H9 (cell line): ENCODE measurements at regions not wholly inside any gene's neighbourhood (a gene's known extent, or its start where the extent isn't known, plus 50 kb on each side); places are given as distances from the start of the nearest gene placed in this dataset.

Experiments
- DNase-seq: peaks from one replicate; pipeline ENCODE4 v3.0.0-alpha.2; 2017
- H2AFZ ChIP-seq: one replicate; pipeline ENCODE4 v1.6.1; 2013; ENCODE audit warnings: mild to moderate bottlenecking, low read length, control low read depth, moderate library complexity
- H2AK5ac ChIP-seq: 2 replicates; pipeline ENCODE4 v1.6.1; 2013; ENCODE audit warnings: low read length, control low read depth, mixed read lengths; ENCODE audit not compliant: insufficient read length
- H2BK120ac ChIP-seq: one replicate; pipeline ENCODE4 v1.6.1; 2013; ENCODE audit warnings: low read depth, mild to moderate bottlenecking, low read length, control low read depth, inconsistent platforms; ENCODE audit not compliant: poor library complexity, severe bottlenecking
- H2BK12ac ChIP-seq: 2 replicates; pipeline ENCODE4 v1.6.1; 2013; ENCODE audit warnings: low read length, control low read depth, mixed read lengths, low read depth; ENCODE audit not compliant: insufficient read length
- H2BK15ac ChIP-seq: 2 replicates; pipeline ENCODE4 v1.6.1; 2013; ENCODE audit warnings: low read depth, low read length, control low read depth
- H2BK20ac ChIP-seq: one replicate; pipeline ENCODE4 v1.6.1; 2013; ENCODE audit warnings: low read depth, mild to moderate bottlenecking, low read length, control low read depth, inconsistent platforms; ENCODE audit not compliant: poor library complexity, severe bottlenecking
- H2BK5ac ChIP-seq: 2 replicates; pipeline ENCODE4 v1.6.1; 2013; ENCODE audit warnings: low read length, control low read depth, mixed read lengths; ENCODE audit not compliant: insufficient read length
- H3K14ac ChIP-seq: 2 replicates; pipeline ENCODE4 v1.6.1; 2013; ENCODE audit warnings: low read length, control low read depth; ENCODE audit not compliant: insufficient read depth
- H3K18ac ChIP-seq: 2 replicates; pipeline ENCODE4 v1.6.1; 2013; ENCODE audit warnings: low read depth, mild to moderate bottlenecking, mixed read lengths, low read length, control low read depth; ENCODE audit not compliant: insufficient read length
- H3K23ac ChIP-seq: 2 replicates; pipeline ENCODE4 v1.6.1; 2013; ENCODE audit warnings: low read length, control low read depth, mixed read lengths, low read depth; ENCODE audit not compliant: insufficient read length
- H3K23me2 ChIP-seq: 2 replicates; pipeline ENCODE4 v1.6.1; 2013; ENCODE audit warnings: low read depth, mild to moderate bottlenecking, mixed read lengths, low read length, control low read depth; ENCODE audit not compliant: insufficient read length, poor library complexity, severe bottlenecking
- H3K27ac ChIP-seq: 2 replicates; pipeline ENCODE4 v1.5.1; 2013; ENCODE audit warnings: low read length, control low read depth, mixed read lengths, low read depth; ENCODE audit not compliant: insufficient read length
- H3K27me3 ChIP-seq: 2 replicates; pipeline ENCODE4 v1.6.1; 2013; ENCODE audit warnings: low read length, control low read depth, inconsistent platforms; ENCODE audit not compliant: insufficient read depth
- H3K4ac ChIP-seq: 2 replicates; pipeline ENCODE4 v1.6.1; 2013; ENCODE audit warnings: low read depth, mild to moderate bottlenecking, control low read depth, inconsistent platforms, low read length, moderate library complexity
- H3K4me1 ChIP-seq: 2 replicates; pipeline ENCODE4 v1.6.1; 2013; ENCODE audit warnings: low read length, control low read depth, inconsistent platforms; ENCODE audit not compliant: insufficient read depth
- H3K4me2 ChIP-seq: 2 replicates; pipeline ENCODE4 v1.6.1; 2013; ENCODE audit warnings: low read length, control low read depth, mixed read lengths; ENCODE audit not compliant: insufficient read length, insufficient read depth
- H3K56ac ChIP-seq: 2 replicates; pipeline ENCODE4 v1.6.1; 2013; ENCODE audit warnings: low read depth, mild to moderate bottlenecking, mixed read lengths, low read length, control low read depth; ENCODE audit not compliant: insufficient read length
- H3K79me1 ChIP-seq: 2 replicates; pipeline ENCODE4 v1.6.1; 2013; ENCODE audit warnings: low read depth, mild to moderate bottlenecking, moderate library complexity, low read length, control low read depth, inconsistent platforms; ENCODE audit not compliant: insufficient read depth, poor library complexity, severe bottlenecking
- H3K79me2 ChIP-seq: 2 replicates; pipeline ENCODE4 v1.6.1; 2013; ENCODE audit warnings: low read length, control low read depth, inconsistent platforms; ENCODE audit not compliant: insufficient read depth
- H3K9ac ChIP-seq: 2 replicates; pipeline ENCODE4 v1.6.1; 2013; ENCODE audit warnings: low read length, control low read depth, mixed read lengths; ENCODE audit not compliant: insufficient read length; ENCODE audit errors: extremely low read depth
- H3K9me3 ChIP-seq: one replicate; pipeline ENCODE4 v1.6.1; 2013; ENCODE audit warnings: low read depth, low read length, inconsistent platforms; ENCODE audit not compliant: control insufficient read depth
- H3T11ph ChIP-seq: one replicate; pipeline ENCODE4 v1.6.1; 2013; ENCODE audit warnings: mild to moderate bottlenecking, low read length, control low read depth, inconsistent platforms
- H4K20me1 ChIP-seq: one replicate; pipeline ENCODE4 v1.6.1; 2013; ENCODE audit not compliant: control insufficient read depth, insufficient read length, insufficient read depth
- H4K5ac ChIP-seq: 2 replicates; pipeline ENCODE4 v1.6.1; 2013; ENCODE audit warnings: low read depth, mild to moderate bottlenecking, mixed read lengths, low read length, control low read depth; ENCODE audit not compliant: insufficient read length
- H4K8ac ChIP-seq: replicated peaks from 2 replicates; pipeline ENCODE4 v1.6.1; 2013; ENCODE audit warnings: low read length, control low read depth, mixed read lengths, low read depth; ENCODE audit not compliant: insufficient read length
- H4K91ac ChIP-seq: 2 replicates; pipeline ENCODE4 v1.6.1; 2013; ENCODE audit warnings: low read depth, mild to moderate bottlenecking, moderate library complexity, mixed read lengths, low read length, control low read depth; ENCODE audit not compliant: insufficient read length
- H3K27ac Mint-ChIP-seq, 3 experiments: 2 replicates in 2 of 3; 3 replicates in 1 of 3; pipeline ENCODE4 v1.8.0; 2020 to 2021; ENCODE audit warnings: mixed read lengths in 3 of 3, mild to moderate bottlenecking in 1 of 3, moderate library complexity in 1 of 3
- H3K27me3 Mint-ChIP-seq: 2 replicates; pipeline ENCODE4 v1.8.0; 2021; ENCODE audit warnings: low read depth, mild to moderate bottlenecking, moderate library complexity, mixed read lengths
- H3K36me3 Mint-ChIP-seq, 3 experiments: 2 replicates in 2 of 3; 3 replicates in 1 of 3; pipeline ENCODE4 v1.8.0; 2020 to 2021; ENCODE audit warnings: low read depth in 3 of 3, mixed read lengths in 3 of 3; ENCODE audit not compliant: insufficient read depth in 1 of 3
- H3K4me1 Mint-ChIP-seq, 2 experiments: 2 replicates each; pipeline ENCODE4 v1.8.0; 2020; ENCODE audit warnings: mixed read lengths in 2 of 2
- H3K4me3 Mint-ChIP-seq, 2 experiments: 2 replicates in 1 of 2; 3 replicates in 1 of 2; pipeline ENCODE4 v1.8.0; 2020 to 2021; ENCODE audit warnings: mild to moderate bottlenecking in 2 of 2, mixed read lengths in 2 of 2, moderate library complexity in 1 of 2
- H3K9me3 Mint-ChIP-seq, 2 experiments: 2 replicates in 1 of 2; 3 replicates in 1 of 2; pipeline ENCODE4 v1.8.0; 2020; ENCODE audit warnings: mild to moderate bottlenecking in 2 of 2, mixed read lengths in 2 of 2, moderate library complexity in 1 of 2
- CTCF ChIP-seq: fragments of 200-600 bp; sonication (generic); conservative IDR thresholded peaks from 3 replicates; pipeline ENCODE4 v1.8.0; 2021; ENCODE audit warnings: antibody characterized with exemption, mild to moderate bottlenecking
- WGBS: extraction: QIAGEN DNeasy Blood & Tissue Kit; methylation state at CpG from one replicate; pipeline ENCODE4 v1.1.7; 2013; ENCODE audit warnings: missing lambda C conversion rate, low lambda C conversion rate, mixed read lengths; ENCODE audit not compliant: insufficient read length; ENCODE audit errors: extremely low coverage; 5-methylcytosine and 5-hydroxymethylcytosine counted together

GRCh38 chr15:96914081-96914480, 583.6 kb downstream of the NR2F2 start:
- no peak overlapping the region for H4K91ac ChIP-seq
- no peak overlapping the region for H2BK12ac ChIP-seq
- H3K18ac ChIP-seq = no peak overlapping the region
- no peak overlapping the region for H2AFZ ChIP-seq
- H2BK15ac ChIP-seq = no peak overlapping the region
- no peak overlapping the region for H4K8ac ChIP-seq
- H4K20me1 ChIP-seq = no peaks in the 10 kb centered on the region
- no peak overlapping the region for H2BK5ac ChIP-seq
- no peaks in the 10 kb centered on the region for H3K79me2 ChIP-seq
- H3K14ac ChIP-seq = no peak overlapping the region
- no peak overlapping the region for H2BK20ac ChIP-seq
- no peak overlapping the region for H3K4ac ChIP-seq
- no peak overlapping the region for H3K56ac ChIP-seq
- Mint-ChIP-seq H3K4me1 (no peaks in the 10 kb centered on the region), H3K9me3 (peaks cover 32 to 35% of the 10 kb centered on the region in 2 experiments), H3K4me3 (no peak overlapping the region), H3K27ac (no peak overlapping the region), H3K36me3 (peaks cover 5 to 32% (median 14%) of the 10 kb centered on the region in 3 experiments), H3K27me3 (no peaks in the 10 kb centered on the region)
- H3K27me3 ChIP-seq = no peaks in the 10 kb centered on the region
- DNase-seq = no peak
- H3T11ph ChIP-seq = no peak overlapping the region
- H3K9me3 ChIP-seq = peaks cover 6% of the 10 kb centered on the region
- no peak overlapping the region for H3K4me2 ChIP-seq
- H2BK120ac ChIP-seq = no peak overlapping the region
- no peaks in the 10 kb centered on the region for H3K23me2 ChIP-seq
- H3K9ac ChIP-seq = no peak overlapping the region
- H2AK5ac ChIP-seq = no peak overlapping the region
- no peaks in the 10 kb centered on the region for H3K79me1 ChIP-seq
- no peak for TF ChIP-seq CTCF
- no peak overlapping the region for H3K27ac ChIP-seq
- no CpG with 5 or more reads among the region's 4 CpGs for WGBS
- no peaks in the 10 kb centered on the region for H3K4me1 ChIP-seq
- no peak overlapping the region for H4K5ac ChIP-seq
- no peak overlapping the region for H3K23ac ChIP-seq
